Stomach (tissue), 4 donors: ENCODE measurements at regions not wholly inside any gene's neighbourhood (a gene's known extent, or its start where the extent isn't known, plus 50 kb on each side); places are given as distances from the start of the nearest gene placed in this dataset.

Experiments
- CTCF ChIP-seq, 7 experiments: fragments of 450-650 bp in 4 of 7; fragments of 200-600 bp in 3 of 7; sonication (generic) in 3 of 7; IDR thresholded peaks; one replicate each; pipeline ENCODE4 v1.5.1; 2016 to 2019; ENCODE audit warnings: antibody characterized with exemption in 7 of 7, control low read depth in 2 of 7, mild to moderate bottlenecking in 1 of 7
- EP300 ChIP-seq: sonication (generic); formaldehyde crosslinking; IDR thresholded peaks from one replicate; pipeline ENCODE4 v1.6.1; 2017; ENCODE audit warnings: antibody characterized with exemption

- TF ChIP-seq CTCF (IDR thresholded peaks at IDR 0.05) (no peak), EP300 (no peak)
Measured at GRCh38 chr7:46649876-46650275, 728.8 kb upstream of the IGFBP3 start.
